Pancreas (tissue), 10 donors: ENCODE measurements at regions not wholly inside any gene's neighbourhood (a gene's known extent, or its start where the extent isn't known, plus 50 kb on each side); places are given as distances from the start of the nearest gene placed in this dataset.

Source experiments
- ATAC-seq, 4 donors: fragments of 200-7000 bp; cut with Tn5 transposase; one replicate each; pipeline versions ENCODE4 v1.8.0 to v1.9.1; 2020; ENCODE audit warnings: mild to moderate bottlenecking in 4 of 4, moderate library complexity in 4 of 4
- DNase-seq, 6 donors: peaks; one replicate each; pipeline ENCODE4 v3.0.0-alpha.2; 2020
- FAIRE-seq: peaks from 2 replicates; lab custom pipeline; 2012; peaks lifted over from hg19 to GRCh38; lab: Jason Lieb, UNC
- H3K27ac ChIP-seq, 4 donors: fragments of 200-600 bp; sonication (generic); 1 replicate in 3 of 4; 2 replicates in 1 of 4; pipeline versions ENCODE4 v1.5.0 to v1.8.0; 2020
- H3K27me3 ChIP-seq, 4 donors: fragments of 200-600 bp; one replicate each; pipeline ENCODE4 v1.8.0; 2021
- H3K36me3 ChIP-seq, 3 donors: fragments of 200-600 bp; sonication (generic) in 1 of 3; one replicate each; pipeline versions ENCODE4 v1.5.0 to v1.8.0; 2020 to 2021
- H3K4me1 ChIP-seq, 3 donors: fragments of 200-600 bp; one replicate each; pipeline ENCODE4 v1.8.0; 2021
- H3K4me3 ChIP-seq, 4 donors: fragments of 200-600 bp; sonication (generic) in 2 of 4; one replicate each; pipeline versions ENCODE4 v1.5.0 to v1.8.0; 2020 to 2021
- H3K9me3 ChIP-seq, 4 donors: fragments of 200-600 bp; one replicate each; pipeline ENCODE4 v1.8.0; 2021
- CTCF ChIP-seq, 4 donors: fragments of 200-600 bp; sonication (generic) in 3 of 4; IDR thresholded peaks; one replicate each; pipeline versions ENCODE4 v1.5.0 to v1.8.0; 2021; ENCODE audit warnings: antibody characterized with exemption in 4 of 4
- WGBS, 2 donors: extraction: QIAGEN DNeasy Blood & Tissue Kit; methylation state at CpG; one replicate each; pipeline ENCODE4 v1.1.7; 2013; 5-methylcytosine and 5-hydroxymethylcytosine counted together
- intact Hi-C, 3 donors: fragments of 100-400 bp; cut with DNase I; formaldehyde crosslinking; loops; one replicate each; pipeline versions ENCODE4 v1.11.1 to v1.14.2; 2022
- donor health status: healthy with polysubstance abuse.
- donor health status: DM: no; HTN: no; CAD: no; lungs with moderate emphysema.
- donor health status: DM: no; HTN: no; CAD: no.
- donor health status: control.
- donor health status: control.
- donor health status: Bipolar disorder and iron deficiency.
- donor health status: DM: yes; HTN: yes; CAD: no.
- donor health status: DM: no; HTN: no; CAD: no.
- donor health status: DM: no; HTN: no; CAD: no.
- donor health status: DM: yes; HTN: yes; CAD: no.

DNA sequence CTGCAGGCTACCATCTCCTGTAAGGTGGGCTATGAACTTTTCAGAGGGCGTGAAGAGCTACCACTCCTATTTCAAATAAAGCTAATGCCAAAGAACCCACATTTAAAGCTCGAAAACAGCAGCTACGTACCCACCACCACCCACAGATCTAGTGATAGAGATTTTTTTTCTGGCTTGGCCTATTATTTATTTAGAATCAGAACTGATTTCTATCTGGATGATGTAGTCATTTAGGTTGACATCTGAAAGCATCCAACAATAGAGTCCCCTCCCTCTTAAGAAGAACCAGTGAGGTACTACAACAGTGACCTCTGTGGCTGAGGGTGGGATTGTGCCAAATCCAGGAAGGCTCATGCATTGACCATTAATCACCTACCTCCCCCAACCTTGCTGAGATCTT lies 113.8 kb upstream of the ADO start:
- H3K36me3 ChIP-seq, result no peaks in the 10 kb centered on the region
- DNase-seq, result no peak
- no peak for FAIRE-seq
- TF ChIP-seq CTCF (IDR thresholded peaks at IDR 0.05), result no peak
- 61 to 73% methylated on average over 3 of the region's 3 CpGs for WGBS, 2 donors
- intact Hi-C loops, result no loop called here
- ATAC-seq, result no peak
- no peaks in the 10 kb centered on the region for H3K9me3 ChIP-seq
- H3K27ac ChIP-seq, result no peak overlapping the region
- no peaks in the 10 kb centered on the region for H3K27me3 ChIP-seq
- no peaks in the 10 kb centered on the region for H3K4me1 ChIP-seq
- no peak overlapping the region for H3K4me3 ChIP-seq

- no peak for TF ChIP-seq CTCF (IDR thresholded peaks at IDR 0.05)
- no peak overlapping the region for H3K4me3 ChIP-seq
- no peaks in the 10 kb centered on the region for H3K36me3 ChIP-seq
- 56 to 62% methylated on average over 4 of the region's 4 CpGs for WGBS, 2 donors
- ATAC-seq (no peak), DNase-seq (no peak), FAIRE-seq (no peak)
- H3K9me3 ChIP-seq, result no peaks in the 10 kb centered on the region
- H3K4me1 ChIP-seq, result no peaks in the 10 kb centered on the region
- no peaks in the 10 kb centered on the region for H3K27me3 ChIP-seq
- H3K27ac ChIP-seq, result no peak overlapping the region
- intact Hi-C loops, result no loop called here
Measured at GRCh38 chr10:62691336-62691735, 113.2 kb upstream of the ADO start.

- no peaks in the 10 kb centered on the region for H3K4me1 ChIP-seq
- FAIRE-seq, result no peak
- H3K4me3 ChIP-seq, result no peak overlapping the region
- intact Hi-C loops, result no loop called here
- no peaks in the 10 kb centered on the region for H3K36me3 ChIP-seq
- no peaks in the 10 kb centered on the region for H3K27me3 ChIP-seq
- no peak for DNase-seq
- ATAC-seq, result no peak
- TF ChIP-seq CTCF (IDR thresholded peaks at IDR 0.05), result no peak
- 32 to 35% methylated on average over 5 of the region's 5 CpGs for WGBS, 2 donors
- no peaks in the 10 kb centered on the region for H3K9me3 ChIP-seq
- no peak overlapping the region for H3K27ac ChIP-seq
Measured at GRCh38 chr10:62692085-62692484, 112.4 kb upstream of the ADO start.

- no peaks in the 10 kb centered on the region for H3K4me1 ChIP-seq
- H3K27me3 ChIP-seq, result no peaks in the 10 kb centered on the region
- H3K36me3 ChIP-seq, result no peaks in the 10 kb centered on the region
- intact Hi-C loops, result no loop called here
- no peaks in the 10 kb centered on the region for H3K9me3 ChIP-seq
- no peak for DNase-seq
- no peak overlapping the region for H3K4me3 ChIP-seq
- TF ChIP-seq CTCF (IDR thresholded peaks at IDR 0.05), result no peak
- no peak for FAIRE-seq
- 52 to 68% methylated on average over 2 of the region's 2 CpGs for WGBS, 2 donors
- no peak overlapping the region for H3K27ac ChIP-seq
- ATAC-seq, result no peak
Measured at GRCh38 chr10:62693306-62693705, 111.2 kb upstream of the ADO start.

GRCh38 chr10:62694537-62695126 lies 109.9 kb upstream of the ADO start:
- ATAC-seq, result no peak
- intact Hi-C loops, result no loop called here
- TF ChIP-seq CTCF (IDR thresholded peaks at IDR 0.05), result no peak
- H3K27ac ChIP-seq, result no peak overlapping the region
- H3K27me3 ChIP-seq, result no peaks in the 10 kb centered on the region
- H3K4me1 ChIP-seq, result no peaks in the 10 kb centered on the region
- H3K9me3 ChIP-seq, result no peaks in the 10 kb centered on the region
- 36 to 47% methylated on average over 3 of the region's 3 CpGs for WGBS, 2 donors
- H3K4me3 ChIP-seq, result no peak overlapping the region
- H3K36me3 ChIP-seq, result no peaks in the 10 kb centered on the region
- DNase-seq, result no peak
- FAIRE-seq, result no peak
